Neural cell (in vitro differentiated cells): ENCODE measurements at regions not wholly inside any gene's neighbourhood (a gene's known extent, or its start where the extent isn't known, plus 50 kb on each side); places are given as distances from the start of the nearest gene placed in this dataset.
A peak's percentile ranks its signal among the peaks of the same experiment; 100 is the strongest.

ENCODE experiments used
- H2AFZ ChIP-seq: fragments of 200-600, 300-800 bp; sonication (generic), shearing (Covaris generic); 2 replicates; pipeline ENCODE4 v1.6.0; 2014; ENCODE audit warnings: low read depth, mild to moderate bottlenecking, antibody characterized with exemption, low read length, moderate library complexity
- H3F3A ChIP-seq: fragments of 200-600 bp; shearing (Covaris generic); 2 replicates; pipeline ENCODE4 v1.6.1; 2016; ENCODE audit warnings: mild to moderate bottlenecking, moderate library complexity, mixed read lengths, antibody characterized with exemption, low read length; ENCODE audit not compliant: insufficient read depth, poor library complexity, severe bottlenecking
- H3K27ac ChIP-seq: fragments of 200-600, 300-800 bp; sonication (generic), shearing (Covaris generic); 2 replicates; pipeline ENCODE4 v1.5.1; 2014; ENCODE audit warnings: mild to moderate bottlenecking, low read length, moderate library complexity
- H3K27me3 ChIP-seq: fragments of 300-800, 200-600 bp; sonication (generic), shearing (Covaris generic); 2 replicates; pipeline ENCODE4 v1.6.0; 2014; ENCODE audit warnings: mild to moderate bottlenecking, low read depth, low read length, moderate library complexity; ENCODE audit not compliant: insufficient read depth
- H3K36me3 ChIP-seq: fragments of 300-800, 200-600 bp; sonication (generic), shearing (Covaris generic); 2 replicates; pipeline ENCODE4 v1.5.1; 2014; ENCODE audit warnings: mild to moderate bottlenecking, antibody characterized with exemption, low read length, moderate library complexity; ENCODE audit not compliant: insufficient read depth
- H3K4me2 ChIP-seq: fragments of 300-800, 200-600 bp; sonication (generic), shearing (Covaris generic); 2 replicates; pipeline ENCODE4 v1.6.0; 2014; ENCODE audit warnings: mild to moderate bottlenecking, low read length
- H3K4me3 ChIP-seq: fragments of 300-800, 200-600 bp; sonication (generic), shearing (Covaris generic); 2 replicates; pipeline ENCODE4 v1.5.1; 2014; ENCODE audit warnings: mild to moderate bottlenecking, low read length, moderate library complexity
- H3K79me2 ChIP-seq: fragments of 200-600 bp; shearing (Covaris generic); replicated peaks from 2 replicates; pipeline ENCODE4 v1.6.0; 2014; ENCODE audit warnings: mild to moderate bottlenecking, low read length, moderate library complexity; ENCODE audit not compliant: insufficient read depth
- H3K9ac ChIP-seq: fragments of 300-800, 200-600 bp; sonication (generic), shearing (Covaris generic); 2 replicates; pipeline ENCODE4 v1.6.1; 2016; ENCODE audit warnings: mild to moderate bottlenecking, low read length, mixed read lengths
- H3K9me2 ChIP-seq: fragments of 200-600 bp; shearing (Covaris generic); 2 replicates; pipeline ENCODE4 v1.6.1; 2016; ENCODE audit warnings: mild to moderate bottlenecking, low read length, mixed read lengths; ENCODE audit not compliant: insufficient read depth
- H3K9me3 ChIP-seq: fragments of 200-600, 300-800 bp; sonication (generic), shearing (Covaris generic); 2 replicates; pipeline ENCODE4 v1.6.1; 2016; ENCODE audit warnings: mild to moderate bottlenecking, mixed run types, low read length, moderate library complexity, mixed read lengths
- H4K20me1 ChIP-seq: fragments of 200-600 bp; shearing (Covaris generic); 2 replicates; pipeline ENCODE4 v1.6.1; 2016; ENCODE audit warnings: mild to moderate bottlenecking, mixed run types; ENCODE audit not compliant: insufficient read depth
- CTCF ChIP-seq: fragments of 450-650 bp; IDR thresholded peaks from 2 replicates; pipeline ENCODE4 v1.5.1; 2014; ENCODE audit warnings: antibody characterized with exemption, mild to moderate bottlenecking, moderate library complexity; ENCODE audit not compliant: poor library complexity, severe bottlenecking
- EP300 ChIP-seq: fragments of 450-650 bp; conservative IDR thresholded peaks from 2 replicates; pipeline ENCODE4 v1.6.1; 2014; ENCODE audit warnings: antibody characterized with exemption, mild to moderate bottlenecking, moderate library complexity; ENCODE audit not compliant: poor library complexity, severe bottlenecking
- EZH2 ChIP-seq: fragments of 200-600, 300-800 bp; shearing (Covaris generic), sonication (generic); IDR thresholded peaks from 2 replicates; pipeline ENCODE4 v1.6.1; 2014; ENCODE audit warnings: antibody characterized with exemption, low read length, borderline replicate concordance, mild to moderate bottlenecking; ENCODE audit not compliant: insufficient read depth, poor library complexity, severe bottlenecking
- MXI1 ChIP-seq: fragments of 450-650 bp; conservative IDR thresholded peaks from 2 replicates; pipeline ENCODE4 v1.6.1; 2014; ENCODE audit warnings: antibody characterized with exemption, mild to moderate bottlenecking; ENCODE audit not compliant: poor library complexity, severe bottlenecking
- POLR2AphosphoS5 ChIP-seq: IDR thresholded peaks from 2 replicates; pipeline ENCODE4 v1.6.1; 2012
- RAD21 ChIP-seq: fragments of 450-650 bp; conservative IDR thresholded peaks from 2 replicates; pipeline ENCODE4 v1.6.1; 2014; ENCODE audit warnings: antibody characterized with exemption, mild to moderate bottlenecking, moderate library complexity
- REST ChIP-seq: IDR thresholded peaks from 2 replicates; pipeline ENCODE4 v1.6.1; 2012; ENCODE audit warnings: borderline replicate concordance
- SMC3 ChIP-seq: fragments of 450-650 bp; conservative IDR thresholded peaks from 2 replicates; pipeline ENCODE4 v1.6.1; 2014; ENCODE audit warnings: antibody characterized with exemption, mild to moderate bottlenecking, moderate library complexity; ENCODE audit not compliant: poor library complexity
- TAF1 ChIP-seq: IDR thresholded peaks from 2 replicates; pipeline ENCODE4 v1.6.1; 2012; ENCODE audit warnings: low read depth

GRCh38 chr7:125465527-125465926 lies 535.9 kb upstream of the POT1 start:
- Histone ChIP-seq H3F3A (no peaks in the 10 kb centered on the region), H3K4me2 (no peak overlapping the region), H3K4me3 (no peak overlapping the region)

GRCh38 chr7:125462615-125463014 lies 533.0 kb upstream of the POT1 start:
- H3K9ac ChIP-seq, result no peak overlapping the region
- no peak overlapping the region for H3K4me2 ChIP-seq
- no peaks in the 10 kb centered on the region for H3K79me2 ChIP-seq
- H2AFZ ChIP-seq, result no peak overlapping the region
- H3K9me3 ChIP-seq, result no peaks in the 10 kb centered on the region
- TF ChIP-seq REST, result no peak
- TF ChIP-seq SMC3, result no peak
- no peak for TF ChIP-seq EZH2
- no peak for TF ChIP-seq MXI1
- no peaks in the 10 kb centered on the region for H3K9me2 ChIP-seq
- no peaks in the 10 kb centered on the region for H3K27me3 ChIP-seq
- H3K4me3 ChIP-seq, result no peak overlapping the region
- H3K36me3 ChIP-seq, result no peaks in the 10 kb centered on the region
- no peak overlapping the region for H3K27ac ChIP-seq
- no peaks in the 10 kb centered on the region for H3F3A ChIP-seq
- no peaks in the 10 kb centered on the region for H4K20me1 ChIP-seq

More at GRCh38 chr7:125465527-125465926, 535.9 kb upstream of the POT1 start:
- H3K9ac ChIP-seq, result no peak overlapping the region
- no peaks in the 10 kb centered on the region for H3K27me3 ChIP-seq
- no peaks in the 10 kb centered on the region for H3K9me3 ChIP-seq
- no peaks in the 10 kb centered on the region for H3K36me3 ChIP-seq
- H3K27ac ChIP-seq, result no peak overlapping the region
- H2AFZ ChIP-seq, result no peak overlapping the region
- TF ChIP-seq CTCF (no peak), TAF1 (no peak), REST (peak; percentile 48), RAD21 (no peak), EP300 (peak; percentile 66), POLR2AphosphoS5 (peak; percentile 63)
- H3K9me2 ChIP-seq, result no peaks in the 10 kb centered on the region
- no peaks in the 10 kb centered on the region for H3K79me2 ChIP-seq
- H4K20me1 ChIP-seq, result no peaks in the 10 kb centered on the region
